ENCODE measurements at regions not wholly inside any gene's neighbourhood (a gene's known extent, or its start where the extent isn't known, plus 50 kb on each side); places are given as distances from the start of the nearest gene placed in this dataset.

- TF ChIP-seq POLR2AphosphoS5 (IDR thresholded peaks at IDR 0.05) (no peak), POLR2A (IDR thresholded peaks at IDR 0.05) (no peak), EP300 (IDR thresholded peaks at IDR 0.05; ENCODE audit: low read depth) (no peak)
Observed at GRCh38 chr14:104369208-104369607, 210.4 kb upstream of the C14orf180 start.
